SKM-1 treated with dmso at 0.1 percent for 144 hours (cell line): ENCODE measurements at regions not wholly inside any gene's neighbourhood (a gene's known extent, or its start where the extent isn't known, plus 50 kb on each side); places are given as distances from the start of the nearest gene placed in this dataset.

Source experiments
- DNase-seq: peaks from one replicate; lab custom pipeline; 2025; ENCODE audit not compliant: unreplicated experiment; lab: John Stamatoyannopoulos, UW

- no peak for DNase-seq
These were observed 237.9 kb downstream of the BRD1 start for GRCh38 chr22:49589811-49590210.

GRCh38 chr22:49589301-49589700 is 238.4 kb downstream of the BRD1 start:
- no peak for DNase-seq

- no peak for DNase-seq
These were observed 238.9 kb downstream of the BRD1 start for GRCh38 chr22:49588739-49589138.

GRCh38 chr22:49587987-49588386 is 239.7 kb downstream of the BRD1 start:
- no peak for DNase-seq

- no peak for DNase-seq
These were observed 240.3 kb downstream of the BRD1 start for GRCh38 chr22:49587421-49587820.

GRCh38 chr22:49586873-49587272 is 240.8 kb downstream of the BRD1 start:
- no peak for DNase-seq

- DNase-seq = no peak
These were observed 241.4 kb downstream of the BRD1 start for GRCh38 chr22:49586244-49586748.

- DNase-seq = no peak
These were observed 242.0 kb downstream of the BRD1 start for GRCh38 chr22:49585461-49586243.

GRCh38 chr22:49583886-49584505 is 243.7 kb downstream of the BRD1 start:
- DNase-seq = no peak

GRCh38 chr22:49583341-49583740 is 244.3 kb downstream of the BRD1 start:
- DNase-seq = no peak

- DNase-seq = no peak
These were observed 245.0 kb downstream of the BRD1 start for GRCh38 chr22:49582678-49583077.

- DNase-seq = no peak
These were observed 245.5 kb downstream of the BRD1 start for GRCh38 chr22:49582181-49582580.

- DNase-seq = no peak
These were observed 247.6 kb downstream of the BRD1 start for GRCh38 chr22:49580024-49580423.

GRCh38 chr22:49577168-49578060 is 250.3 kb downstream of the BRD1 start:
- DNase-seq = no peak

- DNase-seq = no peak
These were observed 251.2 kb downstream of the BRD1 start for GRCh38 chr22:49576241-49577141.

- DNase-seq = no peak
These were observed 252.0 kb downstream of the BRD1 start for GRCh38 chr22:49575703-49576081.

GRCh38 chr22:49574881-49575702 is 252.6 kb downstream of the BRD1 start:
- DNase-seq = no peak

- DNase-seq = no peak
These were observed 253.3 kb downstream of the BRD1 start for GRCh38 chr22:49574205-49574880.

- DNase-seq = no peak
These were observed 254.4 kb downstream of the BRD1 start for GRCh38 chr22:49573109-49573765.
